ENCODE measurements at regions not wholly inside any gene's neighbourhood (a gene's known extent, or its start where the extent isn't known, plus 50 kb on each side); places are given as distances from the start of the nearest gene placed in this dataset.
"Not testable (repeated sequence)": the region's sequence is repeated elsewhere in the genome, so short reads cannot be mapped to it uniquely, and the experiment has no call there.

DNA sequence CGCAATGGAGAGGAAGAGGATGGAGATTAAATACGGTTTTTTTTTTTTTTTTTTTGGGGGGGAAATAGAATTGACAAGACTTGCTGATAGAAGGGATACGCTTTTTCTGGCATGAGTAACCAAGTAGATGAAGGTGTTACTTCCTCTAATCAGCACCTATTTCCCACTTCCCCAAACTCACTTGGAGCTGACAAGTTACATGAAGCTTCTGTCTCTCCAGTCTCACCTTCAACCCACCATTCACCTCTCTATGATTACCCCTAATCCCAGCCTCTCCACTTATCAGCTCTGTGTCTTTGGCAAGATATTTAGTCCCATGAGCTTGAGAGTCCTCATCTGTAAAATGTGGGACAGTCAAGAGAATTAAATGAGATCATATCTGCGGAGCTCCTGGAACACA lies 185.9 kb upstream of the HS3ST3A1 start:
- DNase-seq (ENCODE audit: low spot score): no peak

DNA sequence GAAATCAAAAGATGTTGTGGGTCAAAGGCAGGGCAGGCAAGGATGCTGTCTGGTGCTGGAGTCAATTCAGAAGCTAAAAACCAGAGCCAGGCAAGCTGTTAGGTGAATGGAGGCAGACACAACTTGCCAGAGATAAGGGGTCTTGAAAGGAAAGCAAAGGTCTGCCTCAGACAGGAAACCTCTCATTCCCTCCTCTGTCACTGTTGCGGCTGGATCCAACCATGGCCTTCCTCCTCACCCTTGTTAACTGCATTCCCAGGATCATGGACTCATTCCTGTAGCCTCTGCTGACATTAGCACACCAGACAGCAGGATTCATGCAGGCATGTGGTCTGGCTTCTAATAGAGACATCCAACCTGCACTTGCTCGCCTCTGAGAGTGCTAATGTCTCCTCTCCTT lies 186.7 kb upstream of the HS3ST3A1 start:
- DNase-seq (ENCODE audit: low spot score): no peak

DNA sequence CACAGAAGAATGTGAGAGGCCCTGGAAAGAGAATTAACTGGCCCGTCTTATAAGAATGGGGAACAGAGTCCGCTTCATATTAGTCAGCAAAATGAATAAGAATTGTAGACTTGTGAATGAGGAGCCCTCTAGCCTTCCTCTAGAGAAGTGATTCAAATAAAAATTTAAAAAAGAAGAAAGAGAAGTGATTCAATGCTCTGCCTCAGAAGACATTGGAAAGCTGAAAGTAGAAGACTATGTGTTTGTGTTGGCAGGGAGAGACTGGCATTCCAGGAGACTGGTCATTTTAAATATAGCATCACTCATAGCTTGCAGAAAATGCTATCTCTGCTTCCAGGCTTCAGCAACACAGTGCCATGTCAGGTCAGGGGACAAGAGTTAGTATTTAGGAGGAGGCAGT lies 190.6 kb upstream of the HS3ST3A1 start:
- no peak for DNase-seq (ENCODE audit: low spot score)

- no peak for DNase-seq (ENCODE audit: low spot score)
These were observed 192.2 kb upstream of the HS3ST3A1 start for GRCh38 chr17:13793951-13794350.

- DNase-seq (ENCODE audit: low spot score): no peak
These were observed 196.1 kb upstream of the HS3ST3A1 start for GRCh38 chr17:13797863-13798262.

DNA sequence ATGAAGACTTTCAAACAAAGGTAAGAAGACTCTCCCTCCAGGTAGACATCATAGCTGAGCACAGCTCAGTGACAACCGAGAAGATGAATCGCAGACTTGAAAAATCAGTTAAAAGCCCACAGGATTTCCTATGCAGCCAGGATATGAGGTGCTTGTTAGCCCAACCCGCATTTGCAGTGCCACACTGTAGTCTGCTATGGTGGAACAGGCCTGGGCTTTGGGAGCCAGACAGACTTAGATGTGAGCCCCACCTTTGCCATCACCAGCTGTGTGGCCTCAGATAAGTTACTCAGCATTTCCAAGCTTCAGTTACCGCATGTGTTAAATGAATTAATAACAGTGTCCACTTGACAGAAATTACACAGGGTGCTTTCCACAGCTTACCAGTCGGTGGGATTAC lies 204.4 kb upstream of the HS3ST3A1 start:
- DNase-seq (ENCODE audit: low spot score): no peak

DNA sequence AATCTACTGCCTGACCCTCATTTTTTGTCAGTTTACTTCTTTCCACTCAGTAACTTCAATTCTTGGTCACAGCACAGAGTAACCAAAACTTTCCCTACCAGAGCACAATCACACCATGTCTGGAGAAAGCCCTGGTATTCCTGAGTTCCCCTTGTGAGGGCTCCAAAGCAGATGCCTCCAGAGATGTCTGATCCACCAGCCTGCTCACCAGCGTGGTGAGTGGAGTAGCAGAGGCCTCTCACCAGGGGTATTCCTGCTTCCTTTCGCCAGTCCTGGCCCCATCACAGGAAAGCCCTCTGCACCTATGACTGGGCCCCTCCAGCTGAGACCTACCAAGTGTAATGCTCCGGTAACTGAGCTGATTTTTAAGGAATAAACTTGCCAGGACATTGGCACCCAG lies 205.4 kb upstream of the HS3ST3A1 start:
- no peak for DNase-seq (ENCODE audit: low spot score)

DNA sequence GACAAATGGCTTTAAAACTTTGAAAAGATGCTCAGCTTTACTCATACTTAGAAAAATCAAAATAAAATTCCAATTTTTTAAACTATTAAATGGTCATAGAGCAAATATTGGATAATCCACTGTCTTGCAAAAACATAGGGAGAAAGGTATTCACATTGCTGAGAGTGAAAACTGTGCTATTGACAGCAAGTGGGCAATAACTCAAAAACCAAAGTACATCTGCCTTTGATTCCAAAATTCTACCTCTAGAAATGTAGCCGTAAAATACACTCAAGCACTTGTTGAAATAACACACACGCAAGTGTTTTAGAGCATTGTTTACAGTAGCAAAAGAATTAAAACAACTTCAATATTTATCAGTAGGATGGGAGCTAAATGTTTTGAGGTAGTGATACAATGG lies 210.6 kb upstream of the HS3ST3A1 start:
- no peak for DNase-seq (ENCODE audit: low spot score)

- no peak for DNase-seq (ENCODE audit: low spot score)
These were observed 211.9 kb upstream of the HS3ST3A1 start for GRCh38 chr17:13813347-13814240.

- DNase-seq (ENCODE audit: low spot score): no peak
These were observed 221.0 kb upstream of the HS3ST3A1 start for GRCh38 chr17:13822700-13823099.

- no peak for DNase-seq (ENCODE audit: low spot score)
These were observed 223.9 kb upstream of the HS3ST3A1 start for GRCh38 chr17:13825526-13826040.

DNA sequence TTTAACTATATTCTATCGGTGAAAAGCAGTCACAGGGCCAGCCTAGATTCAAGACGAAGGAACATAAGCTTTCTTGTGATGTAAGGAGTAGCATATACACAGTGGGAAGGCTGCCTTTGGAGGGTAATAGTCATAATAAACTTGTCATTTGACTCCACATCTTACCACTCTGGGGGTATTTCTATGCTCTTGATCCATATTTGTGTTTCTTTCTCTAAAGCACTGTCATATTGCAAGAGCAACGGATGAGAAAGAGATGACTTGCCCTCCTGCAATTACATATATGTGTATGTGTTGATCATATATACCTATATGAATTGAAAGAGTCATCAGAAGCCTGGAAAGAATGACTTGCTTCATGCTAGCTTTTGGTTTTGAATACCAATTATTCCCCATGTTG lies 225.4 kb upstream of the HS3ST3A1 start:
- no peak for DNase-seq (ENCODE audit: low spot score)

DNA sequence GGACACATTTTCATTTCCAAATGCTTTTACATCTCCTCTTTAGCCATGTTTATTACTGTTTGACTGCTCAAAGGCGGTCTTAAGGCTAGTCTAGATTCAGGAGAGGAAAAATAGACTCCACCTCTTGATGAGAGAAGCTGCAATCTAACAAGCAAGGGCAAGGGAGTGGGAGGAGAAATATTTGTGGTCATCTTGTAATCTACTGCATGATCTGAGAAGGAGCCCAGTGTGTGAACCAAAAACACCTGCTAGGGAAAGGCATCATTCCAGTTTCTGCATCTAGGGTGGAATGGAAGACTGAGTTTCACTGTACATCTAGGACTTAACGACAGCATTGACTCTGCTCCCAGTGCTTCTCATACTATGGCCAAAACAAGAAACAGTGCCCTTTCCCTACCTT lies 232.2 kb upstream of the HS3ST3A1 start:
- DNase-seq (ENCODE audit: low spot score): no peak

DNA sequence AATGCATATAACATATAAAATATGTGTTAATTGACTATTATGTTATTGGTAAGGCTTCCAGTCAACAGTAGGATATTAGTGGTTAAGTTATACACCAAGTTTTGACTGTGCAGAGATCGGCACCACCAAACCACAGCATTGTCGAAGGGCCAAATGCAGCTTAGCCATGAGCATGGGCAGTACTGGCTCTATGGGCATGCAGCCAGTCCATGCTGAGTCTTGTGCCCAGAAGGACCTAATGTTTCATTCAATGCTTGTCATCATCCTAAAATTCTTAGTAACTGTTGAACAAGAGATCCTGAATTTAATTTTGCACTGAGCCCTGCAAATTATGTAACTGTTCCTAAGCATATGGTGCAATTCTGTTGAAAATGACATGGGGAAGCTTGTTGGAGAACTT lies 233.4 kb upstream of the HS3ST3A1 start:
- DNase-seq (ENCODE audit: low spot score): no peak

- DNase-seq (ENCODE audit: low spot score): no peak
These were observed 231.9 kb upstream of the COX10 start for GRCh38 chr17:13837417-13837816.

DNA sequence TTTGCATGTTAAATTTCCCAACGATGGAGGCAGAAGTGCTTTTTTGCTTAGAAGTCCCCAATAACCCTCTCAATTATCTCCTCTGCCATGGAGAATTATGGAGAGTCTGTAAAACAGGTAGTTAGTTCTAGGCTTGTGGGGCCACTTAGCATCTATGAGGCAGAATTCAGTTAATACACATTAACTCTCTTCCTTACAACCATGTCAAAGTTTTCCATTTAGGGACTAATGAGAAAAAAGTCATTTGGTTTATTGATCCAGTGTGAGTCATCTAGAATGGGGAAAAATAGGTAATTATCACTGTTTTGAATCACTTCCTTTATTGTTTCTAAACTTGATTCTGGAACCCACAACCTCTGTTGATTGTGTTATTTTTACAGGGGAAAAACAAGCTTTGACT lies 229.1 kb upstream of the COX10 start:
- DNase-seq (ENCODE audit: low spot score): no peak

DNA sequence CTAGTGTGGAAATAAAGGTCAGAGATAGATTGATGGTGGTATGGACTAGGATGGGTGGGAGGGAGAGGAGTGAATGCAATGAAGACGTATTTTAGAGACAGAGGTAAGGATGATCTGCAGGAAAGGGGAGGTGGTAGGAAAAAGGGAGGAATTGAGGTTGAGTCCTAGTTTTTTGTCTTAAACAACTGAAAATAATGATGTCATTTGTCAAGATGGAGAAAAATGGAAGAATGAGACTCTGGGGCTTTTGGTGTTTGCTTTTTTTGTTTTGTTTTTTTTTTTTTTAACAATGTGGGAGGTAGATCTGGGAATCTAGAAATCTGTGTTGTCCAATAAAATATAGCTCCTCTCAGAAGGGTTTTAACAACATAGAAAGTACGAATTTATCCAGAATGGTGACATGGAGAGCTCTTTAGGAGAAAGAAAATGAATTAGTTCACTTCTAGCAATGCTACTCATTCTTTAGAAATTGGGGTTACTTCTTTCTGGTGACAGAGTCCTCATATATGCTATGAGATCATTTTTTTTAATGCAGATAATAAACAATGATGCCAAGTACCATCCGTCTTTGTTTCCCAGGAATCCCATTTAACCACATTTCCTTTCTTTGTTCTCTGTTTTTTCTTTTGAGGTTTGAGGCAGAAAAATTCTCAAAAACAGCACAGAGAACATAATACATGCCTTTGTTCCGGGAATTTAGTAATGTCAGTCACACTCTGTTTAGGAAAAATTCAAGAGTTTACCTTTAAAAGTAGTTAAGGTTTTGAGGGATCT lies 225.3 kb upstream of the COX10 start:
- no peak for DNase-seq (ENCODE audit: low spot score)

DNA sequence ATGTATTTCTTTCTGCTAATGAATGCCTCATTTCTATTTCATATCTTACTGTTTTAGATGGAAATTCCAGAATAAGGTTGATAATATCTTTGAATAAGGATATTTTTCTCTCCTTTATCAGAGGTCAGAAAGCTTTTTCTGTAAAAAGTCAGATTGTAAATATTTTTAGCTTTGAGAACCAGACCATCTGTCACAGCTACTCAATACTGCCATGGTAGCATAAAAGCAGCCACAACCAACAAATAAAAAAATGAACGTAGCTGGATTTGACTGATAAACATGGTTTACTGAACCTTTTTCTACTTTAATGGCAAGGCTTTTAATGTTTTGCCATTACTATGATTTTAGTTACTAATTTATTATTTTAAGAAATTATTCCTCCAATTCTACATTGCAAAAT lies 217.4 kb upstream of the COX10 start:
- DNase-seq (ENCODE audit: low spot score): no peak

DNA sequence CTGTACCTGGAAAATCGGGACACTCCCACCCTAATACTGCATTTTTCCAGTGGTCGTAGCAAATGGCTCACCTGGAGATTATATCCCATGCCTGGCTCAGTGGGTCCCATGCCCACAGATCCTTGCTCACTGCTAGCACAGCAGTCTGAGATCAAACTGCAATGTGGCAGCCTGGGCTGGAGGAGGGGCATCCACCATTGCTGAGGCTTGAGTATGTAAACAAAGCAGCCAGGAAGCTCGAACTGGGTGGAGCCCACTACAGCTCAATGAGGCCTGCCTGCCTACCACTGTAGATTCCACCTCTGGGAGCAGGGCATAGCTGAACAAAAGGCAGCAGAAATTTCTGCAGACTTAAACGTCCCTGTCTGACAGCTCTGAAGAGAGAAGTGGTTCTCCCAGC lies 213.6 kb upstream of the COX10 start:
- DNase-seq (ENCODE audit: low spot score): not testable (repeated sequence)

DNA sequence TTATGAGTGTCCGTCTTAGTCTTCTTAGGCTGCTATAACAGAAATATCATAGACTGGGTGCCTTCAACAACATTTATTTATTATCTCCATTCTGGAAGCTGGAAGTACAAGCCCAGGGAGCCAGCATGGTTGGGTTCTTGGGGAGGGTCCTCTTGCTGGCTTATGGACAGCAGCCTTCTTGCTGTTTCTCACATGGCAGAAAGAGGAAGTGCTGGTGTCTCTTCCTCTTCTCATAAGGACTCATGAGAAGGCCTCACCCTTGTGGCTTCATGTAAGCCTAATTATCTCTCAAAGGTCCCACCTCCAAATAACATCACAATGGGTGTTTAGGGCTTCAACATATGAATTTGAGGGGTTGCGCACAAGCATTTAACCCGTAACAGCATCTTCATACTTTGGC lies 207.0 kb upstream of the COX10 start:
- DNase-seq (ENCODE audit: low spot score): no peak

GRCh38 chr17:13863436-13863835 lies 205.9 kb upstream of the COX10 start:
- no peak for DNase-seq (ENCODE audit: low spot score)

DNA sequence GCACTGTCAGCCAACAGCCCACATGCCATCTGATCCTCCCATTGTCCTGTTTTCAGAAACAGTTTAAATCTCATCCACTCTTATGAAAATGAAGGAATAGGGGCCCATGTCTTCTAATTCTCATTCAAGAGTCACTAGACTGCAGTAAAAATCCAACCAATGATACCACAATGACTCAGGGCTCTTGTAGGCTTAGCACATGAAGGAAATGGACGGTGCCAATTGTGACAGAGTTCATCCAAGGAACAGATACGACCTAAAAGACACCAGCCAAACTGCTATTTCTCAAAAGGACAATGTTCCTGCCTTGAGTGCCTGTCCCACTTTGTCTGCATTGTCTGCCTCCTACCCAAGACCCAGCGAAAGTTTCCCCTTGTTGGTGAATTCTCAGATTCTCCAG lies 204.8 kb upstream of the COX10 start:
- no peak for DNase-seq (ENCODE audit: low spot score)

DNA sequence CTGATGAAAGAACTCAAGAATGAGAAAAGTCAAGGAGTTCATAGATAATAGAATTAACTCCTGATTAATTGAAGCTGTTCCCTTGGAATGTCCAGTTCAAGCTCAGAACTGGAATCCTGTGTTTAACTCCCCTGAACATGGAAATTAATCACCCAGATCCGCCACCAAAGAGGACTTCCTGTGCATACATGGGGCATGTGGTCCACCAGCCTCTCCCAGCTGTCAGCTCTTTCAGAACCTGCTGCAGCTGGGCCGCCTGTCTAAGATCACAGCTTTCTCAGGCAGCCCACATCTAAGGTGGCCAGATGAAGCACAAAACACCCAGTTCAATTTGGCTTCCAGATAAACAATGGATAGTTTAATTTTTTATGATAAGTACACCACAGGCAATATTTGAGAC lies 203.7 kb upstream of the COX10 start:
- DNase-seq (ENCODE audit: low spot score): no peak

Measured in hepatic stellate cell (primary cell).